Endothelial cell of umbilical vein (primary cell): ENCODE measurements at regions not wholly inside any gene's neighbourhood (a gene's known extent, or its start where the extent isn't known, plus 50 kb on each side); places are given as distances from the start of the nearest gene placed in this dataset.

Source experiments
- BruUV-seq: library from RNA; stranded (reverse); fragments of 400-500 nt; replicated peaks from 2 replicates; lab custom pipeline; 2021; lab: Mats Ljungman, UMichigan
- CTCF ChIA-PET: fragments of 300-600, 350-600 bp; sonication (Branson Sonifier 250); formaldehyde crosslinking; loops from one replicate; lab custom pipeline; 2021; ENCODE audit warnings: antibody characterized with exemption, inconsistent platforms; lab: Charles Lee
- POLR2A ChIA-PET: fragments of 300-600, 350-600 bp; sonication (Branson Sonifier 250); formaldehyde crosslinking; loops from one replicate; lab custom pipeline; 2021; ENCODE audit warnings: antibody characterized with exemption, inconsistent platforms; lab: Charles Lee
- DNase-seq: peaks from one replicate; pipeline ENCODE4 v3.0.0-alpha.2; 2011; ENCODE audit warnings: low read depth, low spot score
- FAIRE-seq: peaks from 2 replicates; lab custom pipeline; 2011; peaks lifted over from hg19 to GRCh38; lab: Jason Lieb, UNC
- H2AFZ ChIP-seq: 2 replicates; pipeline ENCODE4 v1.6.0; 2012; ENCODE audit warnings: low read depth, low read length, control low read depth, inconsistent platforms
- H3K27ac ChIP-seq: 2 replicates; pipeline ENCODE4 v1.5.1; 2011; ENCODE audit warnings: low read depth, mild to moderate bottlenecking, control low read depth, low read length, moderate library complexity; ENCODE audit not compliant: insufficient read depth
- H3K27me3 ChIP-seq, 2 experiments: 2 replicates each; pipeline versions ENCODE4 v1.6.0 to v1.6.1; 2011; ENCODE audit warnings: low read length in 2 of 2, mixed read lengths in 1 of 2; ENCODE audit not compliant: control insufficient read depth in 2 of 2, insufficient read depth in 2 of 2
- H3K36me3 ChIP-seq, 2 experiments: 2 replicates in 1 of 2; 3 replicates in 1 of 2; pipeline ENCODE4 v1.5.1; 2011; ENCODE audit warnings: low read length in 2 of 2, mild to moderate bottlenecking in 1 of 2, moderate library complexity in 1 of 2; ENCODE audit not compliant: control insufficient read depth in 2 of 2, insufficient read depth in 2 of 2; ENCODE audit errors: extremely low read depth in 1 of 2
- H3K4me1 ChIP-seq: 3 replicates; pipeline ENCODE4 v1.5.1; 2011; ENCODE audit warnings: mild to moderate bottlenecking, low read length; ENCODE audit not compliant: control insufficient read depth, insufficient read depth; ENCODE audit errors: extremely low read depth
- H3K4me2 ChIP-seq: 2 replicates; pipeline ENCODE4 v1.6.1; 2011; ENCODE audit warnings: low read length, control low read depth, mixed read lengths; ENCODE audit not compliant: insufficient read depth
- H3K4me3 ChIP-seq, 3 experiments: fragments of 200-600 bp in 1 of 3; sonication (generic), shearing (Covaris generic) in 1 of 3; replicated peaks in 1 of 3; 2 replicates each; pipeline ENCODE4 v1.5.1; 2011 to 2016; ENCODE audit warnings: control low read depth in 3 of 3, low read length in 3 of 3, mild to moderate bottlenecking in 2 of 3, inconsistent platforms in 1 of 3, low read depth in 1 of 3, moderate library complexity in 1 of 3; ENCODE audit not compliant: insufficient read depth in 1 of 3
- H3K79me2 ChIP-seq: 2 replicates; pipeline ENCODE4 v1.6.0; 2012; ENCODE audit warnings: low read length, inconsistent platforms; ENCODE audit not compliant: control insufficient read depth, insufficient read depth
- H3K9ac ChIP-seq: replicated peaks from 2 replicates; pipeline ENCODE3; 2011; ENCODE audit warnings: low read length, control low read depth; ENCODE audit not compliant: insufficient read depth; ENCODE audit errors: extremely low read depth
- H3K9me1 ChIP-seq: replicated peaks from 3 replicates; pipeline ENCODE4 v1.6.0; 2011; ENCODE audit warnings: mild to moderate bottlenecking, low read length; ENCODE audit not compliant: control insufficient read depth, insufficient read depth; ENCODE audit errors: extremely low read depth
- H3K9me3 ChIP-seq: replicated peaks from 2 replicates; pipeline ENCODE4 v1.5.1; 2012; ENCODE audit warnings: low read length, inconsistent platforms; ENCODE audit not compliant: control insufficient read depth, insufficient read depth
- H4K20me1 ChIP-seq: replicated peaks from 2 replicates; pipeline ENCODE3; 2011; ENCODE audit warnings: mild to moderate bottlenecking, low read length; ENCODE audit not compliant: control insufficient read depth, insufficient read depth; ENCODE audit errors: extremely low read depth
- EZH2 ChIP-seq: IDR thresholded peaks from 2 replicates; pipeline ENCODE4 v1.6.1; 2012; ENCODE audit warnings: borderline replicate concordance, low read depth, mild to moderate bottlenecking, moderate library complexity, low read length, inconsistent platforms; ENCODE audit not compliant: severe bottlenecking
- FOS ChIP-seq: IDR thresholded peaks from 2 replicates; pipeline ENCODE4 v1.6.1; 2011; ENCODE audit warnings: mild to moderate bottlenecking, low read length, moderate library complexity, borderline replicate concordance; ENCODE audit not compliant: insufficient read depth
- GATA2 ChIP-seq: IDR thresholded peaks from 2 replicates; pipeline ENCODE4 v1.7.0; 2011; ENCODE audit warnings: low read depth, mild to moderate bottlenecking, moderate library complexity, mixed read lengths, low read length; ENCODE audit not compliant: insufficient read length, insufficient read depth
- JUN ChIP-seq: IDR thresholded peaks from 2 replicates; pipeline ENCODE4 v1.6.1; 2011; ENCODE audit warnings: borderline replicate concordance, low read depth; ENCODE audit not compliant: insufficient read length, insufficient read depth
- MAX ChIP-seq: IDR thresholded peaks from 2 replicates; pipeline ENCODE4 v1.6.1; 2011; ENCODE audit not compliant: insufficient read depth, insufficient read length
- MYC ChIP-seq: IDR thresholded peaks from one replicate; pipeline ENCODE4 v1.6.1; 2011; ENCODE audit warnings: mild to moderate bottlenecking, low read depth, low read length
- POLR2A ChIP-seq: IDR thresholded peaks from 2 replicates; pipeline ENCODE4 v1.6.1; 2012; ENCODE audit warnings: low read depth, mild to moderate bottlenecking, control low read depth, low read length
- POLR2AphosphoS5 ChIP-seq: IDR thresholded peaks from 2 replicates; pipeline ENCODE4 v1.6.1; 2012; ENCODE audit warnings: low read depth, mild to moderate bottlenecking, control low read depth, low read length, moderate library complexity; ENCODE audit not compliant: insufficient read depth
- dilution Hi-C: fragments of 300-500 bp; cut with MboI; formaldehyde crosslinking; loops from one replicate; pipeline ENCODE4 v1.15.0; 2019; ENCODE audit warnings: low sequenced_read_pairs; ENCODE audit not compliant: extremely low pct_ligation_motif_present
- intact Hi-C: fragments of 100-400 bp; cut with micrococcal nuclease; formaldehyde crosslinking; loops from one replicate; pipeline ENCODE4 v1.10.0; 2022
- TF ChIP-seq, protein P1 (sequence below), 2 donors: IDR thresholded peaks; 1 replicate in 1 of 2; 2 replicates in 1 of 2; pipeline ENCODE4 v1.5.1; 2011; ENCODE audit warnings: low read length in 2 of 2, mild to moderate bottlenecking in 2 of 2, moderate library complexity in 2 of 2, control low read depth in 1 of 2, inconsistent platforms in 1 of 2, low read depth in 1 of 2; ENCODE audit not compliant: insufficient read depth in 1 of 2; ENCODE audit errors: extremely low read depth in 1 of 2

GRCh38 chr4:180434131-180434895 is 1808.9 kb upstream of the TENM3 start:
- Histone ChIP-seq H3K9ac (no peak overlapping the region), H3K36me3 (no peaks in the 10 kb centered on the region), H3K27me3 (no peaks in the 10 kb centered on the region), H3K4me2 (no peak overlapping the region), H3K4me1 (no peaks in the 10 kb centered on the region), H3K9me3 (peaks cover 3% of the 10 kb centered on the region), H2AFZ (no peak overlapping the region), H3K27ac (no peak overlapping the region), H3K4me3 (no peak overlapping the region), H4K20me1 (no peaks in the 10 kb centered on the region), H3K79me2 (no peaks in the 10 kb centered on the region), H3K9me1 (no peaks in the 10 kb centered on the region)
- TF ChIP-seq POLR2A (no peak), JUN (no peak), MYC (no peak), FOS (no peak), MAX (no peak), EZH2 (no peak), POLR2AphosphoS5 (no peak), GATA2 (no peak)
- TF ChIP-seq, protein P1, sequence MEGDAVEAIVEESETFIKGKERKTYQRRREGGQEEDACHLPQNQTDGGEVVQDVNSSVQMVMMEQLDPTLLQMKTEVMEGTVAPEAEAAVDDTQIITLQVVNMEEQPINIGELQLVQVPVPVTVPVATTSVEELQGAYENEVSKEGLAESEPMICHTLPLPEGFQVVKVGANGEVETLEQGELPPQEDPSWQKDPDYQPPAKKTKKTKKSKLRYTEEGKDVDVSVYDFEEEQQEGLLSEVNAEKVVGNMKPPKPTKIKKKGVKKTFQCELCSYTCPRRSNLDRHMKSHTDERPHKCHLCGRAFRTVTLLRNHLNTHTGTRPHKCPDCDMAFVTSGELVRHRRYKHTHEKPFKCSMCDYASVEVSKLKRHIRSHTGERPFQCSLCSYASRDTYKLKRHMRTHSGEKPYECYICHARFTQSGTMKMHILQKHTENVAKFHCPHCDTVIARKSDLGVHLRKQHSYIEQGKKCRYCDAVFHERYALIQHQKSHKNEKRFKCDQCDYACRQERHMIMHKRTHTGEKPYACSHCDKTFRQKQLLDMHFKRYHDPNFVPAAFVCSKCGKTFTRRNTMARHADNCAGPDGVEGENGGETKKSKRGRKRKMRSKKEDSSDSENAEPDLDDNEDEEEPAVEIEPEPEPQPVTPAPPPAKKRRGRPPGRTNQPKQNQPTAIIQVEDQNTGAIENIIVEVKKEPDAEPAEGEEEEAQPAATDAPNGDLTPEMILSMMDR (IDR thresholded peaks at IDR 0.05; ENCODE audit: extremely low read depth in 1 of 2, insufficient read depth in 1 of 2, low read depth in 1 of 2, low read length in 2 of 2): no peak
- ChIA-PET CTCF (no interaction called here), POLR2A (no interaction called here)
- intact Hi-C loops: no loop called here
- FAIRE-seq: no peak
- no peak for DNase-seq
- BruUV-seq: no TSS peak
- dilution Hi-C loops: no loop called here
